Fibroblast of skin of abdomen (primary cell): ENCODE measurements at regions not wholly inside any gene's neighbourhood (a gene's known extent, or its start where the extent isn't known, plus 50 kb on each side); places are given as distances from the start of the nearest gene placed in this dataset.
"Not testable (repeated sequence)": the region's sequence is repeated elsewhere in the genome, so short reads cannot be mapped to it uniquely, and the experiment has no call there.

Source experiments
- DNase-seq: peaks from one replicate; pipeline ENCODE4 v3.0.0-alpha.2; 2013

DNA sequence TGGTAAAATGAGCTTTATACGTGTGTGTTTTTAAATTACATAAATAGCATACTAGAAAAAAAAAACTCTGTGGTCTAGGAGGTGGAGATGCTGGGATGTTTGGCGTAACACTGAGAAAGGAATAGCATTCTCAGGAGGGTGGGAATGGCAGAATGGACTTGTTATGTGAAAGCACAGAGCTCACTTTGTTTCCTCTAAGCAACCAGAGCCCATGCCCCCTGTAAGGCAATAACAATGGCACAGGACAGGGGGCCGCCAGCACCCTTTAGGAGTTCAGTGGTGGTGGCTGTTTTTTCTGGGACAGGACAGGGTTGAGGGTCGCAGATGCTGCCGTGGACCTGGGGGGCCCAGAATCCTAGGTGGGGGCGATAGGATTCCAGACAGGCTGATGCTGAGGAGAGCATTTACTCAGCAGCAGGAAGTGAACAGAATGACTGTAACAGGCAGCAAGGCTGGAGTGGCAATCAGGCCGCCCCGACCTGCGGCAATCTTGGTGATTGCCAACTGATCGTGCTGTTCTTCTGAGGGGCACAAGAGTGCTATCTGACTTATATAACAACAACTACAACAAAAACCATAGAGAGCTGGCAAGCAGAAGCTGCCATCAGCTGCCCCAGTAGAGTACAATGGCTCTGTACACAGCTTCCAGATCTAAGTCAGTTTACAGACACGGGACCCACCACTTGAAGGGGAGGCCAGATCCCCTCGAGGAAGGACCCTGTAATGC, 160.4 kb downstream of the UACA start:
- DNase-seq = no peak

DNA sequence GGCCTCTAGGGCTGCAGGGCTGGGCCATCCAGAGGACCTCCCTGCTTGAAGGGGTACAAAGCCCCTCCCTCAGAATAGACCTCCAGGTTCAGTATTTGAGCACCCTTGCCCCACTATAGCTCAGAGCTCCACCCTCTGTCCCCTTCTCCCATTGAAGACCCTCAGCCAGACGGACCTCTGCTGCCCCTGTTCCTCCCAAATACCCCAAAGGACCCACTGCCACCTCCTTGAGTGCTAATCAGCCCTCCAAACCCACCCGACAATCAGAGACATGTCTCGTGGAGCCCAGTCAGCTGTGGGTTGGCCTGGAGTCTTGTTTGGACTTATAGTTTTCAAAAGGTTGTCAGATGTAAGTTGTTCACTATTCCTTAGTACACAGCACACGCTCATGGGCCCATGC, 161.1 kb downstream of the UACA start:
- no peak for DNase-seq

DNA sequence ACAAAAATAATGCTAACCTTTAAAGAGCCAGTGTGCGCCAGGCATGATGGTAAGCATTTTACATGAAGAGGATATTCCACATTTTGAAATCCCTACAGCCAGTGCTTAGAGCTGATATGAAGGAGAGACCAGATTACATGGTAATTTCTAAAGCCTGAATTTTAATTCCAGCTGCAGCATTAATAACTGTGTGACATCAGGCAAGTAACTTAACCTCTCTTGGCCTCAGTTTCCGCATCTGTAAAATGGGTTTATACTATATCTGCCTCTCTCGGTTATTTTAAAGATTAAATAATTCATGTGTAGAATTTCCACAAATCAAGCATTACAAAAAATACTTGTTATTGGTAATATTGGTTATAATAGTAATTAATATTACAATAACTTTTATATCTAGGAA, 165.4 kb downstream of the UACA start:
- no peak for DNase-seq

DNA sequence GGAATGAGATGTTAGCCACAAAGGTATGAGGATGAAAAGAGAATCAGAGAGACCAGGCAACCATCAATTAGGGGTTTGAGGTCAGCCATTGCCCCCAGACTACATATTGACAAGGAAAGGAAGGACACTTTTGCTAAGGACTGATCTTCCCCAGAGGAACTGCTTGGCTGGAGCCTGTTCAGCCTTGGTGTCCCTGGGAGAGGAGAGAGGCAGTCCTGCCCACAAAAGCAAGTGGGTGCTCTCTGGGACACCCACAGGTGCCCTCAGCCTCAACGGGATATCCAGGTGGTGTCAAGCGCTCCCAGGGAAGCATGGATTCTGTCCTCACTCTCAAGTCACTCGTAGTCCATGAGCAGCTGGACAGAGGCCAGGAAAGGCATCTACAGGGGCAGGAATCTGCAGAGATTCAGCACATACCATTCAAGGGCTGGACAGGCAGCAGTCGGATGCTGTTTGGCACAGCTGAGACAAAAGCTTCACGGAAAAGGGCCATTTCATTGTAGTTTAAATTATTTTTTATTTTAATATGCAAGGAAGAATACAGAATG, 166.2 kb downstream of the UACA start:
- peak; percentile 50 for DNase-seq

DNA sequence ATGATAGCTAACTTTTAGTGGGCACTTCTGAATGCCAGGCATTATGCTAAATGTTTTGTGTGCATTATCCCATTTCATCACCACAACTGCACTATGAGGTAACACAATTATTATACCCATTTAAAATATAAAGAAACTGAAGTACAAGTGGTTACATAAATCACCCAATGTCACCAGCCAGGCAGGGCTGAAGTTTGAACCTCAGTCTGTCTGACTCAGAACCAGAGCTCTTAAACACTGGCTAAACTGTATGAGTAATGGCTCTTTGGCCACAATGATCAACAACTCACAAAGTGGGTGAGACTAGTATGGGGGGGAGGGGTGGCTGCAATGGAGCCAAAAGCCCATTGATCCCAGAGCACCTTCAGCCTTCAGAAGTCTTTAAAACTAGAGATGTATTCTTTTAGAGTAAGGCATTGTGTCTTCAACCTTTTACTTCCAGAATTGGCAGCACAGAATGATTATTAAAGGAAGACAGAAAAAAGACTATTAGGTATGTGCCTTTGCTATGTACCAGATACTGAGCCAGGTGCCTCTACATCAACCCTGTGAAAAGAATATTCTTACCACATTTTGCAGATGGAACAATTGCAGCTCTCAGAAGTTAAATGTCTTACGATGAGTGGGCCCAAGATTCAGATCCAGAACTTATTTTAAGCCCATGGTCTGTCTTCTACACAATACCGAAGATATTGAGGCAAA, 166.9 kb downstream of the UACA start:
- DNase-seq = peak; percentile 92

DNA sequence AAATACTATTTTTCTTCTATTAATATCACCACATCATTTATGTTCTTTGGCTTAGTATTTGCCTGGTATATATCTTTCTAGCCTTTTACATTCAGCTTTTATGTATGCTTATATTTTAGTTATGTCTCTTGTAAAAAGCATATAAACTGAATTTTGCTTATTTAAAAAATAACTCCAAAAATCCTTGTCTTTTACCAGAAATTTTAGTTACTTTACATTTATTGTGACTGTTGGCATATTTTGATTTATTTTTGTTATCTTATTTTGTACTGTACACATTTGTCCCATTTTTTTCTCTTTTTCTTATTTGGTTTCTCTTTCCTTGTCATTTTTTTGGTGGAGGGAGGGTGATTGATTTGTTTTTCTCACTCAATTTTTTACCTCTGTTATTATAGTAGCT, 169.6 kb downstream of the UACA start:
- DNase-seq = no peak

DNA sequence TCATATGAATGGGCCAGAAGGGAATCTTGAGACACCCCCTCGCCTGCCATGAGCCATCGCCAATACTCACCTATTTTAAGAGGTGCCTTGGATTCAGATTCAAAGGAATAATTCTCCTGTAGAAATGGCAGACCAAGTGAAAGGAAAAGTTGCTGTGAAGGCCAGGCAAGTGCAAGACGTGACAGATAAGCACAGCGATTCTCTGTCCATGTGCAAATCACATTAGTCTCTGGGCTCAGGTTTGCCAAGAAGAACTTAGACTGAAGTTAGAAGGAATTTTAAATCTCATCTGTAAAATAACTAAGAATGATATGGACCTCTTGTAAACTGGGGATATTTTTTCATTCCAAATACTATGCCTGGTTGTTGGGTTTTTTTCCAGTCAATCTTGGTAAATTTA, 173.6 kb downstream of the UACA start:
- DNase-seq = no peak

DNA sequence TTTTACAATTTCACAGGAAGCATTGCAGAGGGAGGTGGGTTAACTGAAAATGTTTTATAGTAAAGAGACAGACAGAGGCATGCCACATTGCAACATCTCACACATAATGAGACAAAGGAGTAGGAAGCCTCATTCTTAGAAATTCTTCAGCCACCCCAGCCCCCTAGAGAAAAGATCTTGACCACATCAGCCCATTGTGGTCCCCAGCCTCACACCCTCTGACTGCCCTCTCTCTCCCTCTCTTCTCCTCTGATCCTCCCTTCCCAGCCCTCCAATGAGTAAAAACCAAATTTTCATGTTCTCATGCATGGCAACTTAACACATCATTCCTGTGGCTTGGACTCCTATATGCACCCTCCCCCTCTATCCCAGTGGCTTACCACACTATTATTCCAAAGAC, 174.1 kb downstream of the UACA start:
- peak; percentile 97 for DNase-seq

DNA sequence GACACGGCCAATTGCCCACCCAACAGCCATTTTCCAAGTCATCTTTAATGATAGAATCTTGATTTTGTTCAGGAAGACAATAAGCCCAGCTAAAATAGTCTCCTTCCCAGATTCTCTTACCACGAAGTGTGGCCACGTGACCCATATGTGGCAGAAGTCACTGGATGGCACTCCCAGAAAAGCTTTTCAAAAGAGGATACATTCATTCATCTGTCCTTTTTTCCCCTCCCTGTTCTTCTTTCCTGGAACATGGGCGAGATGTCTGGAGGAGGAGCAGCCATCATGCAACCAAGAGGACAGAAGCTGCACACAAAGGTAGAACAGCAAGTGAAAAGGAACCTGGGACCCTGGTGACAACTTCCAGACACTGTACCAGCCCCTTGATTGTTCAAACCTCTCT, 174.7 kb downstream of the UACA start:
- DNase-seq = no peak

DNA sequence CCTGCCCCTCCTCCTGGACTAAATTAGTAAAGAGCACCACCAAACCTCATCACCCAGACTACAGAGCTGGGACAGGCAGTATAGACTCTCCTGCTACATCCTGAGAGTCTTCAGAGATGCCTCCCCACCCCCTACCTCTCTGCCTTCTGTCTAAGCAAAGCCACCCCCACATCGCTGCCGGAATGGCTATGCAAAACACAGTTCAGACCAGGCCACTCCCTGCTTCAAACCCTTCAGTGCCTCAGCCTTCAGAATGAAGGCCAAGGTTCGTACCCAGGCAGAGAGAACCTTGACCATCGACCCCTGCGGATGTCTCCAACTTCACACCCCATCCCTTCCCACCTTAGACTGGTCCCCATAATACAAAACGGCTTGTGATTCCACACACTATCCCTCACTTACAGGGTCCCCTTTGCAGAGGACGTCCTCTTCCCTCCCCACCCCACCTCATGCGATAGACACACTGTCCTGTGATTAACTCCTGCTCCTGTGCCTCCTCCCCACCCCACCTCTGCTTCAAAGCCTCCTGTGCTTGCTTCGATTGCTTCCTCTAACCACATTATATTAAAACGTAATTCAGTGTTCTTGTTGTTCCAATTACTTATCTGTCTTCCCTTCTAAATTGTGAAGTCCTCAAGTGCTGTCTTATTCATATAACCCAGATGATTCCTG, 175.3 kb downstream of the UACA start:
- DNase-seq = no peak

DNA sequence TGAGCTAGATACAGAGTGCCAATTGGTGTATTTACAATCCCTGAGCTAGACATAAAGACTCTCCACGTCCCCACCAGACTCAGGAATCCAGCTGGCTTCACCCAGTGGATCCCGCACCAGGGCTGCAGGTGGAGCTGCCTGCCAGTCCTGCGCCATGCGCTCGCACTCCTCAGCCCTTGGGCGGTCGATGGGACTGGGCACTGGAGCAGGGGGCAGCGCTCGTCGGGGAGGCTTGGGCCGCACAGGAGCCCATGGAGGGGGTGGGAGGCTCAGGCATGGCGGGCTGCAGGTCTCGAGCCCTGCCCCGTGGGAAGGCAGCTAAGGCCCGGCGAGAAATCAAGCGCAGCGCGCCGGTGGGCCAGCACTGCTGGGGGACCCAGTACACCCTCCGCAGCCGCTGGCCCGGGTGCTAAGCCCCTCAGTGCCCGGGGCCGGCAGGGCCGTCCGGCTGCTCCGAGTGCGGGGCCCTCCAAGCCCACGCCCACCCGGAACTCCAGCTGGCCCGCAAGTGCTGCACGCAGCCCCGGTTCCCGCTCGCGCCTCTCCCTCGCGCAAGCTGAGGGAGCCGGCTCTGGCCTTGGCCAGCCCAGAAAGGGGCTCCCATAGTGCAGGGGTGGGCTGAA, 176.2 kb downstream of the UACA start:
- DNase-seq = not testable (repeated sequence)

DNA sequence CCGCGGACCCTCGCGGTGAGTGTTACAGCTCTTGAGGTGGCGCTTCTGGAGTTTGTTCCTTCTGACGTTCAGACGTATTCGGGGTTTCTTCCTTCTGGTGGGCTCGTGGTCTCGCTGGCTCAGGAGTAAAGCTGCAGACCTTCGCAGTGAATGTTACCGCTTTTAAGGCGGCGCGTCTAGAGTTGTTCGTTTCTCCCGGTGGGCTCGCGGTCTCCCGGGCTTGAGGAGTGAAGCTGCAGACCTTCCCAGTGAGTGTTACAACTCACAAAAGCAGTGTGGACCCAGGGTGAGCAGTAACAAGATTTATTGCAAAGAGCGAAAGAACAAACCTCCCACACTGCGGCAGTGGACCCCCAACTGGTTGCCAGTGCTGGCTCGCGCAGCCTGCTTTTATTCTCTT, 177.1 kb downstream of the UACA start:
- no peak for DNase-seq

DNA sequence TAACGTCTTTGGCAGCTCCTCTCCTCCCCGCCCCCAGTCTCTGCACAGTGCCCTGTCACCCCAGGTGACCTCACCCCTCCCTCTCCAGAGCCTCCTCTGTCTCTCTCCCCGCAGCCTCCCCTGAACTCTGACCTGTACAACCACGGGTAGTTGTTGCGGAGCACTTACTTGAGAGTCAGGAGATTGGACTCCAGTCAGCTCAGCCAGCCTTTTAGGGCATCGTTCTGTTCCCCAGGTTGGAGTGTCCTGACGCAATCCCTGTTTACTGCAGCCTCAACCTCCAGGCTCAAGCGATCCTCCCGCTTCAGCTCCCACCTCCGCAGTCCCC, 177.7 kb downstream of the UACA start:
- no peak for DNase-seq

DNA sequence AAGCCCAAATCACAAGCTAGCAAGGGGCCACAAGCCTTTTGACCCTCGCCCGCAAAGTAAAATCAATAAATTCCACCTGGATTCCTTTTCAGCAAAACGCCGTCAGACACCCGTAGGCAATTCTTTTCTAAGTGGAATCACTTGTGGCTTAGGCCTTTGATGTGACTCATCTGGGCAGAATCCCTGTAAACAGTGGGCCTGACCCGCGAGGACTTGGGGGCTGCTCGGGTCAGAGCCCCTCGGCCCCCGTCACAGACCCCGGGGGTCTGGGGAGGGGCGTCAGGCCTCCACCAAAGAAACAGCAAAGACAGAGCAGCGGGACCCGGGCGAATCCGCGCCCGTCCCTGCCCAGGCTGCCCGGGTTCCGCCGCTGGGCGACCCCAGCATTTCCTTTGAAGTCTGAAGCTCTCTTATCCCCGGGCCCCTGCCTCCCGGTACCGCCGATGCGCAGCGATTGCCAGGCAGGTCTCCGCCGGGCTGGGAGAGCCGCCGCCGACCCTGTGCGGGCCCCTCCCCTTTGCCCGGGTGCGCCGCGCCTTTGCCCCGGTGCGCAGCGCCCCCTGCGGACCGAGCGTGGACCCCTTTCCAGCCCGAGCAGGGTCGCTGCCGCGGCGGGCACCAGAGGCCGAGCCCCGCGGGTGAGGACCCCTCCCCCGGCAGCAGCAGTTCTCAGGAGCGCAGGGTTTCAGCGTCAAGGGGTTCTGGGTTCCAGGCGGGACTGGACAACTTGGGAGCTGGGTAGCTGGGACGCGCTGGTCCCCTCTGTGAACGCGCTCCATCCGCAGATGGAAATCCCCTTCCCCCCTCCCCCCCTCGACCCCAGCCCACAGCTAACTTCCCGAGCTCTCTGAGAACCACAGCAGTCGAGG, 178.3 kb downstream of the UACA start:
- peak; percentile 33 for DNase-seq

DNA sequence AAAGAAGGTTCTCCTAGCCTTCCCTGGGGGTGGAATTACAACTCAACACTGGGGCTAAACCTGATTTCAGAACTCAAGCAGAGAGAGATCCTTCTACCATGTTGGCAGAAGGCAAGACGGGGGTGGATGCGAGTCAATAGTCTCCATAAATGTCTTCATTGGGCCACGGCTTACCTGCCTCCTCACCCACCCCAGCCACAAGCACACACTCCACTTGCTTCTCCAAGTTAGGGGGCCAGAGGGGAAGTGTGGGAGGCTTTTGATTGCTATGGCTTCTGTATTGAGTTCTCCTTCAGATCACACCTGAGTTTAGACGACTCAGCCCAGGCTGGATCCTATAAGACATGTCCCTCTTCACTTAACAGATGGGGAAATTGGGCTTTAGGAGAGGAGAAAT, 178.9 kb downstream of the UACA start:
- no peak for DNase-seq

DNA sequence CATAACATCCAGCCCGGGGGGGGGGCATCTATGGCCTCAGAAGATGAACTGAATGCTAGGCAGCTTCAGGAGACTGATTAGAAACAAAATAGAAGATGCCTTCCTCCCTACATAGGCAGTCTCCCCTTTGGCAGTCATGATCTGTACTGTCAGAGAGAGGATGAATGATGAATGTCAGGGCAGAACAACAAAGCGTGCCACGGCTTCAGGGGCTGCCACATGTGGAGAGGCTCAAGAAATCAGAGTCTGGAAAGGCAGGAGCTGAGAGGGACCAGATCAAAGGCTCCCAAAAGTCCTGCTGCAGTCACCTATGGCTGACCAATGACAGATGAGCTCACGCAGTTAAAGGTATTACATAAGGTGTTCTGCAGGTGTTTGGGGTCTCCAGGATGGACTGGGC, 180.4 kb downstream of the UACA start:
- DNase-seq = no peak

DNA sequence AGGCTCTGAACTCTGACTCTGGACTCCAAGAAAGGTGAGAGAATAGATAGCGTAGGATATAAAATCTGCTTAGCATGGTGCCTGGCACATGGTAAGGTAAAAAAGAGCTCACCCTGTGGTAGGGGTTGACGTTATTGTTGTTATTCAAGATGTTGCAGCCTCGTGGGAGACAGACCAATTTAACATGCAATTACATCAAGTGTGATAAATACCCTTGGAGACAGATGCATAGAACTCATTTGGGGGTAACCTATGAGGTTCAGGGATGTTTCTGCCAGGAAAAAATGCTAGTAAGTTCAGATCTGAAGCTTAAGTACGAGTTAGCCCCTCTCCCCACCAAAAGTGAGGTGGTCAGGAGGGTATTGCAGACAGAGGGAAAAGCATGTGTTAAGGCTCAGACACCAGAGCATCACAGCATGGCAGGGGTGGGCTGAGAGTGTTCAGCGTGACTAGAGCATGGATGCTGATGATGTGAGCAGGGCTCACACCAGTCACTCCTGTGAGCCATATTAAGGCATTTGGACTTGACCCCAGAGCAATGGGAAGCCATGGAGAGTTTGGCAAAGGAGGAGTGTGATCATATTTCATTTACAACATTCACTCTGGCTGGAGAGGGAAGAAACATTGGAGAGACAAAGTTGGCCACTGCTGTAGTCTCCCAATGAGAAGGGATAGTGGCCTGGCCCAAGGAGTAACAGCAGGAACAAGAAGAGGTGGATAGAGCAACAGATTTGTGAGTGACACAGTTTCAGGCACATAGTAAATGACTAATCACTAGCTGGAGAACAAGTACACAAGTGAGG, 181.0 kb downstream of the UACA start:
- peak; percentile 55 for DNase-seq

DNA sequence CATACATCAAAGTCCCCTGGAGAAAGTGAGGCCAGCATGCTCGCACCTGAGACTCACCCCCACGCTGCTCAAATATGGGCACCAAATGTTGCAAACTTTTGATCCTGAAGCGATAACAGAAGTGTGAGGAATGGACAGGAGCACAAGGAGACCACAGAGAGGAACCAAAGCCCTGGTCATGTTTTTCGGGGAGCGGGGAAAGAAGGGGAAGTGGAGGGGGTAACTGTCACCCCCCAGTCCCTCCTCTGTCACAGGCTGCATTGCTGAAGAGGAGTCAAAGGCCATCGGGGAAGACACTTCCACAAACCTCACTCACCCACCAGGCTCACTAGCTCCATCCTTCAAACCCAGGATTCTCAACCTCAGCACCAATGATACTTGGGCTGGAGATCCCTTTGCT, 182.4 kb downstream of the UACA start:
- DNase-seq = no peak

DNA sequence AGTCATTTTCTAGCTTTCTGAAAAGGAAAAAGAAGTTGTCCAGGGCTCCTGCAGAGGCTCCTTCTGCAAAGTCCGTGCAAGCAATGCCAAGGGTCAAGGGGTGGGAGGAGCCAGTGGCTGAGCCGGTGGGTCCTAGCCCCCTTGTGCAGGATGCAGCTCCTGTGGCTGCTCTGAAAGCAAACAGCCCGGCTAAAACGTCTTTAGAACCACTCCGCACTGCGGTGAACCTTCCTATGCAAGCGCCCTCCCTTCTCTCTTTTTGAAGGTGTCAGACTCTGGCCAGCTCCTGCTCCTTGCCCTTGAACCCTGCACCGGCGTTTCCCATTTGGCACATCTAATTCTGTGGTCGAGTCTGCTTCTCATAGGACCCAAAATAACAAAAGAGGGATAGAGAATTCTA, 183.1 kb downstream of the UACA start:
- no peak for DNase-seq

DNA sequence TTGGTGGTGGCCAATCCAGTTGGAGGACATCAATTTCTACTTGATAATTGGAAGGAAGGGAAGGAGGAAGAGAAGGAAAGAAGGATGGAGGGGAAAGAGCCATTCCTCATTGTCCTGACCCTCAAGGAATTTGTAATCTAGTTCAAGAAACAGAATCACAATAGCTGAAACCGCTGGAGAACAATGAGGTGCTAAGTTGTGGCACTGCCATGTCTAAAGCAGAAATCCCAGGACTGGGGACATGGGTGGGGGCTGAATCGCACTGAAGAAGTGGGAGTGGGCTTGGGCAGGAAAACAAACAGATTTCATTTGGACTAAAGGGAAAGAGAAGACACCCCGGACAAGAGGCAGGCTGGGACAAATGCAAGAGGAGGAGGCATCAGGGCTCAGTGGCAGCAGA, 183.6 kb downstream of the UACA start:
- DNase-seq = no peak

DNA sequence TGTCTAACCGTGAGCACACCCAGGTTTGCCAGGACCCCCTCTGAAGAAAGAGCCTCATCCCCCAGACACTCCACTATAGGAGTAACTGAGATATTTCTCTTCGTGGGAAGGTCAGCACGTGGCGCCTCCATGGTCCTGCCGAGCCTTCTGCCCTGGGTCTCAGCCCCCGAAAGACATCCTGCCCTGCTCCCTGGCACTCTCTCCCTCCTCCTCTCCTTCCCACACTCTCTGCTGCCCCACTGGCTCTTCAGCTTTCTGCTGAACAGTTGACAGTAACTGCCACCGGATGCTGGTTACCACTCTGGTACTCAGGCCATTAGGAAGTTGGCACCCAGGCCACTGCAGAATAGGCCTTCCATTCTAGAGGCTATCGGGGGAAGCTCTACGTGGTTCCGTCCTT, 185.2 kb downstream of the UACA start:
- no peak for DNase-seq

DNA sequence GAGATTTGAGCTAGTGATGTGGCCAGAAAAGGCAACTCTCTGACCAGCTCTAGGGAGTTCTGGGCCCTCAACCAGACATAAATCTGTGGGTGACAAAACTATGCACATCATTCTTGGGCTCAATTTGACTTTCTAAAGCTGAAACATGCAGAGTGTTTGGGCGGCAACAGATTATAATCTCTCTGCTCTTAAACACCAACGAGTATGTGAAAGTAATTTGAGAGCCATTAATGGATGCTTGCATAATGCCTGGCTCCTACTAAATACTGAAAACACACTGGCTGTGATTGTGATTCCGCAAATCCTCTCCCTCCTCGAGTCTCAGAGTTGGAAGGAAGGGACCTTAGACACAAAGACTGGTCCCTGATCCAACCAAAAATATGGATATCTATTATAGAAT, 186.7 kb downstream of the UACA start:
- DNase-seq = peak; percentile 45
